HG02759 (cell line): ENCODE measurements at regions not wholly inside any gene's neighbourhood (a gene's known extent, or its start where the extent isn't known, plus 50 kb on each side); places are given as distances from the start of the nearest gene placed in this dataset.
A peak's percentile ranks its signal among the peaks of the same experiment; 100 is the strongest.
"Not testable (repeated sequence)": the region's sequence is repeated elsewhere in the genome, so short reads cannot be mapped to it uniquely, and the experiment has no call there.

Experiments
- ATAC-seq: cut with Tn5 transposase; IDR thresholded peaks from one replicate; pipeline ENCODE4 v1.9.1; 2021; ENCODE audit warnings: mild to moderate bottlenecking, moderate library complexity; ENCODE audit not compliant: unreplicated experiment

DNA sequence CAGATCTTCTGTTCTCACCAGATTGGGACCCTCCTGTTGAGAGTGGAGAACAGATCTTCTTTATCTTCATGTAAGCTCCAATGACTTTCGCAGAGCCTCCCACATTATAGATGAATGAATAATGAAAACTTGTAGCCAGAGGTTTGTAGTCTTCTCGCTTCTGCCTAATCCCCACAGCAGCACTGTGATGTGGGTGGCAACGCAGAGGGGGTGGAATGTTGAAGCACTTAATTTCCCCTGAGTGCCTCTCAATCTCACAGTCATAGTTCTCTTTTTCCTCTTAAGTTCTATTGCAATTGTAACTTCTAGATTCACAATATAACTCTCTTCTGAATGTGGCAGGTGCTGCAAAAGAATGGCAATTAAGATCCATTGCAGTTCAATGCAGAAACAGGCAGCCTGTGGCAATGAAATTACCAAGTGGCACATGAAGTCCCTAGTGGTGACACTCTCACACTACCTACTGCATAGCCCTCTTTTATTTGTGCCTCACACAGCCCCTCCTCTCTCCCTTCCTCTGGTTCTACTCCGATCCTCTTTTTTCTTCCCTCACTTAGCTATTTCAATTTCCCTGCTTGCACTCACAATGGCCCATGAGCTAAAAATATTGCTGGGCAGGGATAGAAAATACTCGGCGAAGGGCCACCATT lies 281.9 kb downstream of the UBE3D start:
- peak; percentile 57 for ATAC-seq

GRCh38 chr6:82785206-82785605 lies 280.4 kb downstream of the UBE3D start:
- ATAC-seq = no peak

GRCh38 chr6:82786248-82786647 lies 279.4 kb downstream of the UBE3D start:
- no peak for ATAC-seq

GRCh38 chr6:82795940-82796339 lies 269.7 kb downstream of the UBE3D start:
- ATAC-seq = no peak

DNA sequence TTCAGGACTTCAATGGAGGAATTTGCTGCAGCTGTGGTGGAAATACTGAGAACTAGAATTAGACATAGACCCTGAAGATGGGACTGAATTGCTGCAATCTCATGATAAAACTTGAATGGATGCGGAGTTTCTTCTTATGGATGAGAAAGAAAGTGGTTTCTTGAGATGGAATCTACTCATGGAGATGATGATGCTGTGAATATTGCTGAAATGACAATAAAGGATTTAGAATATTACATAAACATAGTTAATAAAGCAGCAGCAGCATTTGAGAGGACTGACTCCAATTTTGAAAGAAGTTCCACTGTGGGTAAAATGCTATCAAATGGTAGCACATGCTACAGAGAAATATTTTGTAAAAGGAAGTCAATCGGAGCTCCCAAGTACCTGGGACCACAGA lies 264.6 kb downstream of the UBE3D start:
- ATAC-seq = no peak

DNA sequence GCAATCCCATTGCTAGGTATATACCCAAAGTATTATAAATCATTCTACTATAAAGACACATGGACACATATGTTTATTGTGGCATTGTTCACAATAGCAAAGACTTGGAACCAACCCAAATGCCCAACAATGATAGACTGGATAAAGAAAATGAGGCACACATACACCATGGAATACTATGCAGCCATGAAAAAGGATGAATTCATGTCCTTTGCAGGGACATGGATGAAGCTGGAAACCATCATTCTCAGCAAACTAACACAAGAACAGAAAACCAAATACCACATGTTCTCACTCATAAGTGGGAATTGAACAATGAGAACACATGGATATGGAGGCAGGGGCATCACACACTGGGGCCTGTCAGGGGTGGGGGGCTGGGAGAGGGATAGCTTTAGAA lies 249.4 kb downstream of the UBE3D start:
- not testable (repeated sequence) for ATAC-seq

DNA sequence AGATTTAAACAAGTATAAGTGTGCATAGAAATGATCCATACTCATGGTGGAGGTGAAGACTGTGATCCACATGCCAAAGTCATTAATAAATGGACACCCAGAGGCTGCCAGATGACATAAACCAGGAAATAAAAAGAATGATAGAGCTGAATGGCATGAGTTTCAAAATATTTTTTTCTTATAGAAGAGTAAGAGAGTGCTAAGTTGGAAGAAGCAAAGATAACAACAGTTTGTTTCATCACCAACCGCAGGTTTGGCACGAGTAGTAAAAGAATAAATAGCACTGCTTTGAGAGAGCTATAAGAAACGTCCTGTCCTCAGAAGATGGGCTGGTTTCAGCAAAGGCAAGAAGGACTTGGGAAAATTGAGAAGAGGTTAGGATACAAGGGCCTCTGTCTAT lies 246.9 kb downstream of the UBE3D start:
- no peak for ATAC-seq

- ATAC-seq = no peak
Observed at GRCh38 chr6:82823361-82823760, 242.3 kb downstream of the UBE3D start.

DNA sequence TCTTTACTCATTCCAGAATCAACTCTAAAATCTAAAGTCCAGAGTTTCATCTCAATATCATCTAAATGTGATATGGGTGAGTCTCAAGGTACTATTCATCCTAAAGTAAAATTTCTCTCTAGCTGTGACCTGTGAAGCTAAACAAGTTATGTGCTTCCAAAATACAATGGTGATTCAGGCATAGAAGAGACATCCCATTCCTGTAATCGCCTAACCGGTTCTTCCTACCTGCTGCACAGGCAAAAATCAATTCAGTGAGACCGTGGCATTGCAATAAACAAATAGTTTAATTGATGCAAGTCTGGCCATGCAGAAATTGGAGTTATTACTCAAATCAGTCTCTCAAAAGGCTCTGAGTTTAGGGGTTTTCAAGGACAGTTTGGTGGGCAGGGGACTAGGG lies 232.8 kb downstream of the UBE3D start:
- no peak for ATAC-seq

DNA sequence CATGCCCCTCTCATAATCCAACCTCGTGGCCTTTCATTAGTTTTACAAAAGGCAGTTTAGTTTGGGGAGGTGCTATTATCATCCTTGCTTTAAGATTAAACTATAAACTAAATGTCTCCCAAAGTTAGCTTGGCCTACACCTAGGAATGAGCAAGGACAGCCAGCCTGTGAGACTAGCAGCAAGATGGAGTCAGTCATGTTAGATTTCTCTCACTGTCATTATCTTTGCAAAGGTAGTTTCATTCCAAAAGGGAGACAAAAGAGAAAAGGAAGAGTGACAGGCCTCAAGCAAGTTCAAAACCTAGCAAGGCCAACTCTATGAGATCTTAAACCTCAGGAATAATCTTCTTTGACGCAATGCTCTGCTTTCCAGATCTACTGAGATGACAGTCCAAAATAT lies 232.2 kb downstream of the UBE3D start:
- ATAC-seq = no peak

DNA sequence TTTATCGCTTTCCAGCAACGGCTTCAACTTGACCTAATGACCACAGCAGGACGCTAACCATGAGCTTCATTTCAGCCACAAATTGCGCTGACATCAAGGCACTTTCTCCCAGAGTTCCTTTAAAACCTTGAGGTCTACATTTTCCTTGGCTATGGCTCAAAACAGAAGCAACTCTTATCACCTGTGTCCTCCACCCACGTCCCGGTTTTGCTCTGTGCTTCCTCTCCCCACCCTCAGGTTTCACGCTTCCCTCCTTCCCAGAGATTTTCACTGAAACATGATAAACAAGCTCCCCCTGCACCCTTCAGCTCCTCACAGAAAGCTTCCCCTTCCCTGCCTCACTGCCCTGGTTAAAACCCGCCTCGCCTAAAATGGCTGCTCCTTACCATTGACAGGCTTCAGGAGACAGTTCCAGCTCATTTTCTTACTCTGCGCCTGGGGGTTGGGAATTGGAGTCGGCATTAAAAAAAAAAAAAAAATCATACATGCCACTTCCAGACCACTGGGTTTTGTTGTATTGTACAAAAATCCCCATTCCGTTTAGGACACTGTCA lies 229.5 kb downstream of the UBE3D start:
- no peak for ATAC-seq

DNA sequence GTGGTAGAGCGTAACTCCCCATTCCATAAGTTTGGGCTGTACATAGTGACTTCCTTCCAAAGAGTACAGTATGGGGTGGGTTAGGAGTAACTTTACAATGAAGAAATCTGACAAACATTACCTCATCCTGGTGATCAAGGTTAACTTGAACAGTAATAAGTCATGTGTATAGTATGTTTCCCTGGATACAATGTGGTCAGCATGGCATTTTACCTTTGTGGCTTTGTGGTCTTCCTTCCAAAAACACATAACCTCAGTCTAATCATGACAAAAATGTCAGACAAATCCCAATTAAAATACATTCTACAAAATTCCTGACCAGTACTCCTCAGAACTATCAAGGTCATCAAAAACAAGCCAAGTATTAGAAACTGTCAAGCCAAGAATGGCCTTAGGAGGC lies 225.1 kb downstream of the UBE3D start:
- ATAC-seq = no peak

- no peak for ATAC-seq
Observed at GRCh38 chr6:82841309-82841708, 224.3 kb downstream of the UBE3D start.
